HG03469 (cell line): ENCODE measurements at regions not wholly inside any gene's neighbourhood (a gene's known extent, or its start where the extent isn't known, plus 50 kb on each side); places are given as distances from the start of the nearest gene placed in this dataset.
"Not testable (repeated sequence)": the region's sequence is repeated elsewhere in the genome, so short reads cannot be mapped to it uniquely, and the experiment has no call there.

Experiments
- ATAC-seq: cut with Tn5 transposase; IDR thresholded peaks from one replicate; pipeline ENCODE4 v1.9.1; 2021; ENCODE audit warnings: mild to moderate bottlenecking, moderate library complexity, moderate number of reproducible peaks; ENCODE audit not compliant: unreplicated experiment

GRCh38 chr17:62206550-62206949, 141.5 kb upstream of the MED13 start:
- ATAC-seq, result no peak

GRCh38 chr17:62197156-62197555, 132.1 kb upstream of the MED13 start:
- ATAC-seq, result not testable (repeated sequence)

- not testable (repeated sequence) for ATAC-seq
Measured at GRCh38 chr17:62196587-62196986, 131.5 kb upstream of the MED13 start.

DNA sequence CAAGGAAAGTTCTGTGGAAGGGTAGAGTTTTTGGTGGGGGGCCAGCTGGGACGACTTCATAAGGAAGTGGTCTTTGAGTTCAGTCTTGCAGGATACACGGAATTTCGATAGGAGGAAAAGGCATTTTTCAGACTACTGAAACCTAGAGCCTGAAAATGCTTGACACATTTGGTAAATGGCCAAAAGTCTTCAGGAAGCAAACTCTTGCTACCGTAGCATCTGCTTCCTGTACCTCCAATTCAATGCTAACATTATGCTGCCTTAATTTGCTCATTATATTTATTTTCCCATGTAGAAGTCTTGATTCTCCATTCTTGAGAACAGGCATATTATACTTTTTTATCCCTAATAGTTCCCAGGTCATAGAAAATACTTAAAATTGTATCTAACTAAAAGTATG, 129.3 kb upstream of the MED13 start:
- ATAC-seq, result no peak

DNA sequence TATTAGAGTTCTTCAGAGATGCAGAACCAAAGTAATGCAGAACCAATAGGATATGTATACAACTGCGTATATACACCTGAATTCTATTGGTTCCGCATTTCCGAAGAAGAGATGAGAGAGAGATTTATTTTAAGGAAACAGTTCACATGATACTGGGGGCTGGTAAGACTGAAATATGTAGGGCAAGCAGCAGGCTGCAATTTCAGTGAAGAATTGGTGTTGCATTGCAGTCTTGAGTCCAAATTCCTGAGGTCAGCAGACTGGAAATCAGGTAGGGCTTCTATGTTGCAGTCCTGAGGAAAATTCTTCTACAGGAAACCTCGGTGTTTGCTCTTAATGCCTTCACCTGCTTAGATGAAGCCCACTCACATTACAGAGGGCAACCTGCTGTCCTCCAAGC, 128.2 kb upstream of the MED13 start:
- no peak for ATAC-seq

DNA sequence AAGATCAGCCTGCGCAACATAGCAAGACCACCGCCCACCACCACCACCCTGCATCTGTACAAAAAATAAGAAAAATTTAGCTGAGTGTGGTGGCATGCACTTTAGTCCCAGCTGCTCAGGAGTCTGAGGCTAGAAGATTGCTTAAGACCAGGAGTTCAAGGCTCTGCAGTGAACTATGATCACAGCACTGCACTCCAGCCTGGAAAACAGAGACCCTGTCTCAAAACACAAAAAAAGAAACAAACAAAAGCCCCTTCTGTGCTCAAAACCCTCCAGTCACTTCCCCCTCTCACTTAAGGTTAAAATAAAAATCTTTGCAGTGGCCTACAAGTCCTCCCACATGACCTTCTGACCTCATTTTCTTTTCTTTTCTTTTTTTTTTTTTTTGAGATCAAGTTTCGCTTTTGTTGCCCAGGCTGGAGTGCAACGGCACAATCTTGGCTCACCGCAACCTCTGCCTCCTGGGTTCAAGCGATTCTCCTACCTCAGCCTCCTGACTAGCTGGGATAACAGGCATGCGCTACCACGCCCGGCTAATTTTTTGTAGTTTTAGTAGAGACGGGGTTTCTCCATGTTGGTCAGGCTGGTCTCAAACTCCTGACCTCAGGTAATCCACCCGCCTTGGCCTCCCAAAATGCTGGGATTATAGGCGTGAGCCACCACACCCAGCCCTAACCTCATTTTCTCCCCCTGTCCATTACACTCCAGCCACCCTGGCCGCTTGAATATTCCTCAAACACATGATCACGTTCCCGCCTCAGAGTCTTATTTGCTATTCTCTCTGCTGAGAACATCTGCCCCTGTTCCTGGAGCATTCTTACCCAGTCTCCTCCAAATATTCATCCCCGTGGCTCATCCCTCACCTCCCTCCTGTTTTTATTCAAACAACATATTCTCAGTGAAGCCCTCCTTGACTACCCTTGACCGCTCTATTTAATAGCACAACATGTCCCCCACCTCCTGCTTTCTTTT, 126.6 kb upstream of the MED13 start:
- ATAC-seq, result no peak

DNA sequence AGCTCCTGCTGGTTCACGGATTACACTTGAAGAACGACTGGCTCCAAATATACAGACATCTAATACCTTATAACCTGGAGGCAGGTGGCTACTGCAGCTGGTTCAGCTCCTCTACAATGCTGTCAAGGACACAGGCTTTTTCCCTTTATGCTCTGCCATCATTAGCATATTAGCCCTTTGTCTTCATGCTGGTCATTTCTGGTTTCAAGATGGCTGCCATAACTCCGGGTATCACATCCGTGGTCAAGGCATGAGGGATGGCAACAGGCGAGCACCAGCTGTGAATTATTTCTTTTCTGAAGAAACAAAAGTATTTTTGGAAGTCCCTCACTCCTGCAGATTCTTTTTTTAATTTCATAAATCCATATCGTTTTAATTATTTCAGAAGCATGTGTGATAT, 124.3 kb upstream of the MED13 start:
- no peak for ATAC-seq

- ATAC-seq, result no peak
Measured at GRCh38 chr17:62188713-62189112, 123.6 kb upstream of the MED13 start.

DNA sequence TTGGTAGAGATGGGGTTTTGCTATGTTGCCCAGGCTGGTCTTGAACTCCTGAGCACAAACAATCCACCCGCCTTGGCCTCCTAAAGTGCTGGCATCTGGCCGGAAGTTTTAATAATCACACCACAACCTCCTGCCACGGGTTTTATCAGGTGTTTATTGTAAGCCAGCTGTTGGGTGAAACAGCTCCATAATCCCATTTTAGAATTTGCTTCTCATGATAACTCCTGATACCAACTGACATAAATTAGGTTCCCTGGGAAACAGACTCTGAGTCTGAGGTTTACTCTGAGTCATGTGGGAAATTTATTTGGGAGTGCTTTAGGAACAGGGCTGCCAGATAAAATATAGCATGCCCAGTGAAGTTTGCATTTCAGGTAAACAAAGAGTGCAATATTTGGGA, 122.6 kb upstream of the MED13 start:
- ATAC-seq, result no peak

DNA sequence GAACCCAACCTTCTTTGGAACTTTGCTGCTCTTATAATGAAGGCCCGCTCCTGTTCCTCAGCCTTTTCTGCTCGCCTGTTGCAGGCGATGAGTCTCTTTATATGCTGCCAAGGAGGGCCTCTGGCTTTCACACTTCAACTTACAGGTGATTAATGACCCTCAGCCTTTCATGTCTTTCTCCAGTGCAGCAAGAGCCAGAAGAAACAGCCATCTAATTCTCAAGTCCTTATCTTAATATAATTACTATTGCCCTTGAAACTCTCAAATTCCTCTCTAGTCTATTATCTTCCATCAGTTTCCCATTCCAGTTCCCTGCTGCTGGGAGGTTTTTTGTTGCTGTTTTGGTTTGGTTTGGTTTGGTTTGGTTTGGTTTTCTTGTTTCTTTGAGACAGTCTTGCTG, 121.8 kb upstream of the MED13 start:
- ATAC-seq, result no peak

GRCh38 chr17:62180772-62181171, 115.7 kb upstream of the MED13 start:
- ATAC-seq, result no peak

DNA sequence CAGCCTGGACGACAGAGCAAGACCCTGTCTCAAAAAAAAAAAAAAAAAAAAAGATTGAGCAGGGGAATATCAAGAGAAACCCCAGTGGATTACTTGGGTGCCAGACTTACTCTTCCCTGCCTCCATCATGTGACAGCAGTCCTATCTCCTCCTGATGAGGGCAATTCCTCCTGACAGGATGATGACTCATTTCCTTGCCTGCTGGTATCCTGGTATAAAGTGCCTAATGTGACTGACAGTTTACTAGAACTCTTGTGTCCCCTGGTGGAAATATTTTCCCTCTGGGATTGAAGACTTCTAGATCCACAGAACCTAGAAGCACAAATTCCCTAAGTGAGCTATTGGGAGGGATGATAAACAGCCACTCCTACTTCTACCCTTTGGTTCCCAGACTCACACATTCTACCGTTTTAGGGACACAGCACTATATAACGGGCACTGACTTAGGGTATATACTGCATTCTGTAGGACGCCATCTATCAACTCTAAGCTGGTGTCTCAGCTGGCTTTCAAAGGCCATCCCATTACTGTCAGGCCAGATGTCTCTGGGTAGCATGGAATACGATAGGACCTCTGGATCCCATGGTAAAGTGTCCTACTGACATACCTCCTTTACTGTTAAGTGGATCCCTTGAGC, 114.6 kb upstream of the MED13 start:
- no peak for ATAC-seq

DNA sequence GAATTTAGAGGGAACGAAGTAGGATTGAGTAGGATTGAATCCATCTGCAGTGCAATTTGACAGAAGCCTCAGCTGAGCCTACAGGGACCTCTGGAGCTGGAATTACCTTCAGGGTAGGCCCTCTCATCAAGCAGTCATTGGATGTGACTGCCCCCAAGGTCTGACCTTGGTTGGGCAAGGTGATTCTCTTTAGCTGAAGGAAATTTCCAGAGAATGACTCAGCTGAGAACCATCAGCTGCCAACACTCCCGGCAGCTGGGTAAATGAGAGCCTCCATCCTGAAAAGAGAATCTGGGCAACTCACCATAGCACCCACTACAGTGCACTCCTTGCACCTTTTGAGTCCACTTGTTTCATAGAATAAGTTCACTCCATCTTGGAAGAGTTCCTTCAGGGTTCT, 113.5 kb upstream of the MED13 start:
- ATAC-seq, result no peak

- ATAC-seq, result no peak
Measured at GRCh38 chr17:62172492-62173291, 107.6 kb upstream of the MED13 start.

GRCh38 chr17:62167076-62167475, 102.0 kb upstream of the MED13 start:
- ATAC-seq, result no peak

DNA sequence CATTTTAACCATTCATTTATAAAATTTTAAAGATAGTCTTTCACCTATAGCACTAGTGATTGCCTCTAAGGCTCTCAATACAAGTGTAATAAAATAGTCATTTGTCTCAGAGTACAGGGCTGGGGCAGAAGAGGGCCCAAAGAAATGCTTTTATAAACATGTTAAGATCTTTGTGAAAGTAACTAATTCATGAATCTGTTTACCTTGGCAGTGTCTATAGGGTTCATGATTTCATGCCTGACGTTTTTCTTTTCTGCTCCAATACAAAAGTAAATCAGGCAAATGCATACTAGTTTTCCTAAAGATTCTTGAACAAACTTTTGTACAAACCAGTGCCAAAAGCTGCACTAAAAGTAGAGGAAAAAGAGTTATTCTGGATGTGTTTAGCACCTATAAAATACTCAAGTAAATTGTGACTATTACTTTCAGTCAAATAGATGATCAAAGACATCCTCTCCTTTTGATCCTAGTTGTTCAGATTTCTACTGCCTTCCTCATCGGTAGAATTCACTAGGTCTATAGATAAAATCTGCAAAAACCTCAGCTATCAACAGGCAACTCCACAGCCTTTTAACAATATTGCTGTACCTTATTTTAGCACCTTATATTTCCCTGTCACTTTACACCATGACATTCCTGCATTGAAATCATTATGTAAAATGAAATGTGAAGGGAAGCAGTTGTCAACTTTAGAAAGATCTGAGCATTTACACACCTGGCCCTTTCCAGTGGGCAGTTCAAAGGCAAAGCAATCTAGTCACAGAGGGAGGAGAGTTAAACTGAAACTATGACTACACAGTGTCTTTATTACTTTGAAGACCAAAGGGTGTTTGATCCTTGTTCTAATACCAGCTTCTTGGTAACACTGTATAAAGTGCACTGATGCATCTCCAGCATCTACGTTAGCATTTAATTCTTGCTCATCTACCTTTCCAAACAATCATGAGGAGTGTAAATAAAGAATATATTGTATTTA, 100.0 kb upstream of the MED13 start:
- ATAC-seq, result no peak

GRCh38 chr17:62163847-62164246, 98.8 kb upstream of the MED13 start:
- no peak for ATAC-seq

GRCh38 chr17:62162898-62163297, 97.8 kb upstream of the MED13 start:
- ATAC-seq, result no peak

DNA sequence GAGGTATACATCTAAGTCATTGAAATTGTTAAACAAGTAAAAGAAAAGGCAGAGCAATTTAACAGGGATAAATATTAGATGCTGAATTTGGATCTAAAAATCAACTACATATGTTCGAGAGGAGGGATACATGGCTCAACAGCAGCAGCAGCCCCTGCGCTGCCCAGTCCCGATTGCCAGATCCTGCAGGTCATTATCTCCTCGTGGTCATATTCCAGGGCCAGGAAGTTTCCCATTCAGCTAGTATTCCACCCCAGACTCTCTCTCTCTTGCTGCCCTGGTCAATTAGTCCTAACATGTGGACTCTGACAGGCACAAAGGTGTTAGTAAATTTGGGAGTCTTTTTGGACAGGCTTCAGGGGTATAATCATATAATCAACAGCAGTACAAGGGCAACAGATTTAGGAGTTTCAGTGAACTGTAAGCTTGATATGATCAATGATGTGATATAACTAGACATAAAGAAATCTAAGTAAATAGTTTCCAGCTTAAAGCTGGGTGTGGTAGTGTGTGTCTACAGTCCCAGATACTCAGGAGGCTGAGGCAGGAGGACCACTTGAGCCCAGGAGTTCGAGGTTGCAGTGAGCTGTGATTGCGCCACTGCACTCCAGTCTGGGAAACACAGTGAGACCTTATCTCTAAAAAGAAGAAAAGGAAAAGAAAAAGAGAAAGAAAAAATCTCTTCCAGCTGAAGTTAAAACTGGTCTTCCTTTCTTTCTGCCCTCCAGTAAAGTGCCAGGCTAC, 96.5 kb upstream of the MED13 start:
- no peak for ATAC-seq

GRCh38 chr17:62160816-62161215, 95.7 kb upstream of the MED13 start:
- ATAC-seq, result no peak
